ENCODE measurements at regions not wholly inside any gene's neighbourhood (a gene's known extent, or its start where the extent isn't known, plus 50 kb on each side); places are given as distances from the start of the nearest gene placed in this dataset.

- no peak for DNase-seq (ENCODE audit: low spot score)
- CTCF ChIA-PET: no interaction called here
- no peak overlapping the region for H3K27ac ChIP-seq
- TF ChIP-seq CTCF (conservative IDR thresholded peaks at IDR 0.05; ENCODE audit: low read depth): no peak
- POLR2A ChIA-PET (ENCODE audit: low non-redundant PET): no interaction called here
Observed at GRCh38 chr7:136228171-136228570, 251.0 kb upstream of the MTPN start.

- ChIA-PET CTCF (no interaction called here), POLR2A (ENCODE audit: low non-redundant PET) (no interaction called here)
- no peak for TF ChIP-seq CTCF (conservative IDR thresholded peaks at IDR 0.05; ENCODE audit: low read depth)
- no peak overlapping the region for H3K27ac ChIP-seq
- DNase-seq (ENCODE audit: low spot score): no peak
Observed at GRCh38 chr7:136214356-136214755, 237.2 kb upstream of the MTPN start.

- ChIA-PET POLR2A (ENCODE audit: low non-redundant PET) (no interaction called here), CTCF (no interaction called here)
- DNase-seq (ENCODE audit: low spot score): no peak
- TF ChIP-seq CTCF (conservative IDR thresholded peaks at IDR 0.05; ENCODE audit: low read depth): no peak
- H3K27ac ChIP-seq: no peak overlapping the region
Observed at GRCh38 chr7:136213012-136213411, 235.9 kb upstream of the MTPN start.

- ChIA-PET CTCF (interaction anchor here (0.6 kb wide), 1 partner anchor 9 kb away, joined by 4 read pairs; no protein-coding TSS in a partner anchor), POLR2A (ENCODE audit: low non-redundant PET) (no interaction called here)
- no peak for TF ChIP-seq CTCF (conservative IDR thresholded peaks at IDR 0.05; ENCODE audit: low read depth)
- H3K27ac ChIP-seq: no peak overlapping the region
- DNase-seq (ENCODE audit: low spot score): no peak
Observed at GRCh38 chr7:136210664-136211063, 233.5 kb upstream of the MTPN start.

GRCh38 chr7:136210079-136210478, 232.9 kb upstream of the MTPN start:
- ChIA-PET CTCF (no interaction called here), POLR2A (ENCODE audit: low non-redundant PET) (no interaction called here)
- DNase-seq (ENCODE audit: low spot score): no peak
- no peak overlapping the region for H3K27ac ChIP-seq
- no peak for TF ChIP-seq CTCF (conservative IDR thresholded peaks at IDR 0.05; ENCODE audit: low read depth)

- no peak overlapping the region for H3K27ac ChIP-seq
- TF ChIP-seq CTCF (conservative IDR thresholded peaks at IDR 0.05; ENCODE audit: low read depth): no peak
- no peak for DNase-seq (ENCODE audit: low spot score)
- ChIA-PET POLR2A (ENCODE audit: low non-redundant PET) (no interaction called here), CTCF (no interaction called here)
Observed at GRCh38 chr7:136205956-136206355, 228.8 kb upstream of the MTPN start.

- ChIA-PET CTCF (no interaction called here), POLR2A (ENCODE audit: low non-redundant PET) (no interaction called here)
- no peak for DNase-seq (ENCODE audit: low spot score)
- TF ChIP-seq CTCF (conservative IDR thresholded peaks at IDR 0.05; ENCODE audit: low read depth): no peak
- no peak overlapping the region for H3K27ac ChIP-seq
Observed at GRCh38 chr7:136198168-136198567, 221.0 kb upstream of the MTPN start.

Measured in RWPE1 (cell line).